HG03139 (cell line): ENCODE measurements at regions not wholly inside any gene's neighbourhood (a gene's known extent, or its start where the extent isn't known, plus 50 kb on each side); places are given as distances from the start of the nearest gene placed in this dataset.
"Not testable (repeated sequence)": the region's sequence is repeated elsewhere in the genome, so short reads cannot be mapped to it uniquely, and the experiment has no call there.

Source experiments
- ATAC-seq: cut with Tn5 transposase; IDR thresholded peaks from one replicate; pipeline ENCODE4 v1.9.1; 2021; ENCODE audit not compliant: unreplicated experiment

- ATAC-seq = no peak
These were observed 285.6 kb downstream of the HGF start for GRCh38 chr7:81484261-81484660.

GRCh38 chr7:81482600-81483186 lies 287.2 kb downstream of the HGF start:
- no peak for ATAC-seq

DNA sequence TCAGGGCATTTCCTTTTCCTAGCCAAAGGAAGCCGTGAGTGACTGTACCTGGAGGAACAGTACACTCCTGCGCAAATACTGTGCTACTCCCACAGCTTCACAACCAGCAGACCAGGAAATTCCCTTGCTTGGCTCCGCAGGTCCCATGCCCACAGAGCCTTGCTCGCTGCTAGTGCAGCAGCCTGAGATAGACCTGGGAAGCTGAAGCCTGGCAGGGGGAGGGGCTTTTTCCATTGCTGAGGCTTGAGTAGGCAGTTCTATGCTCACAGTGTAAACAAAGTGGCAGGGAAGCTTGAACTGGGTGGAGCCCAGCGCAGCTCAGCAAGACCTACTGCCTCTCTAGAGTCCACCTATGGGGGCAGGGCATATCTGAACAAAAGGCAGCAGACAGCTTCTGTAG lies 291.2 kb downstream of the HGF start:
- ATAC-seq = no peak

DNA sequence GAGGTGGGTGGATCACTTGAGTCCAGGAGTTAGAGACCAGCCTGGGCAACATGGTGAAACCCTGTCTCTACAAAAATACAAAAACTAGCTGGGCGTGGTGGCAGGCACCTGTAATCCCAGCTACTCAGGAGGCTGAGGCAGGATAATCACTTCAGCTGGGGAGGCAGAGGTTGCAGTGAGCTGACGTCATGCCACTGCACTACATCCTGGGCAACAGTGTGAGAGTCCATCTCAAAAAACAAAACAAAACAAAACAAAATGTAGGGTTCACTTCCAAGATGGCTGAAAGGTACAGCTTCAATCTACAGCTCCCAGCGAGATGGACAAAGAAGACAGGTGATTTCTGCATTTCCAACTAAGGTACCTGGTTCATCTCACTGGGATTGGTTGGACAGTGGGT lies 291.6 kb downstream of the HGF start:
- not testable (repeated sequence) for ATAC-seq

DNA sequence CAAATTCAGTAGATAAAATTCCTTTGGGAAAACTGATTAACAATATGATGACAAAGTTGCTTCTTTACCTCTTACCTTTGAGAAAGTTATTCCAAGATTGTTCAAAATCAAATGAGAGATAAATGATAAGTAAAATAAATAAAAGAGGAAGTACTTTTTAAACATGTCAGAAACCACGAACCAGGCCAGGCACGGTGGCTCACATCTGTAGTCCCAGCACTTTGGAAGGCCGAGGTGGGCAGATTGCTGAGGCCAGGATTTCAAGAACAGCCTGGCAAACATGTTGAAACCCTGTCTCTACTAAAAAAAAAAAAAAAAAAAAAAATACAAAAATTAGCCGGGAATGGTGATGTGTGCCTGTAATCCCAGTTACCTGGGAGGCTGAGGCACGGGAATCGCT lies 296.6 kb downstream of the HGF start:
- ATAC-seq = no peak

GRCh38 chr7:81470724-81471379 lies 299.0 kb downstream of the HGF start:
- no peak for ATAC-seq

GRCh38 chr7:81469869-81470723 lies 299.8 kb downstream of the HGF start:
- no peak for ATAC-seq

DNA sequence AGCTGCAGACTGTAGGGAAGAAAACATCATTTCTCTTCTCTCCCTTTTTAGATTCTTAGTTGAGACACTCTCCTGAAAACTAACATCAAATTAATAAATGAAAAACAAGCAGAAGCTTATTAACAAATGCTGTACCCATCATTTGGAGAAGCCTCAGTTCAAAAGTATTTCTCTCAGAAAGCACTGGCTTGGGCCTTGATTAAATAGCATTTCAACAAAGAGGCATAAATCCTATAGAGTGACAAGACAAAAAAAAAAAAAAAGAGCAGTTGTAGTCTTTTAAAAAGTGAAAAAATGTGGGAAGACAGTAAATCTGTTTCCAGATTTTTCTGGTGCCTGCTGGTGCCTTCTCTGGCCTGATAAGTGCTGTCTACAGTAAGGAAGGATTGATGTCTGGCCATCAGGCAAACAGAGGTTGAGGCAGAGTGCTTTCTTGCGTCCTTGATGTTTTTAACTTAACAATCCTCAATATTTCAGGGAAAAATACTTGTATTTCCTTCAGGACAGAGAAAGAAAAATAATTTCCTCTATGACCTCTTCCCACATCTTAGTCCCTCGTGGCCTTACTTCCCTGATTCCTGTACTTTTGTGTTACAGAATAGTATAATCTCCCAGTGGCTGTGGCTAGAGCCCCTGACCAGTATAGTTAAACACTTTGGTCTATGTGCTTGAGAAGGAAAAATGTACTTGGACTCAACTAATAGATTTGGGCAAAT lies 300.5 kb downstream of the HGF start:
- ATAC-seq = no peak

- no peak for ATAC-seq
These were observed 301.3 kb downstream of the HGF start for GRCh38 chr7:81468526-81468925.

DNA sequence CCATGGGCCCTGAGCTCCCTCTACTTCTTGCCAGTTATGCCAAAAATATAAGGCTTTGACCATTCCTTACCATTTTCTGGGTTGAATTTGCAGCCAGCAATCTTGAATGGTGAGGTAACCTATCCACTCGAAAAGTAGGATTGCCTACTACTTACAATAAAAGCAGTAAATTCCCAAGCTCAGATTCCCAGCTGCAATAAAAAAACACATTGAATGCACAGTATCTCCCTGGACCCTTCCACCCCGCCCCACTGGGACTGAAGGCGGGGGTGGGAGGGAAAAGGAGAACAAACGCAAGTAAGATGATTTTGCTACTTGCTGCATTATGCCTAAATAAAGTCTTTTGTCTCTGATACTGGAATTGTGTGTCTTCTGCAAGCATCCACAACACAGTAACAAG lies 301.9 kb downstream of the HGF start:
- no peak for ATAC-seq

DNA sequence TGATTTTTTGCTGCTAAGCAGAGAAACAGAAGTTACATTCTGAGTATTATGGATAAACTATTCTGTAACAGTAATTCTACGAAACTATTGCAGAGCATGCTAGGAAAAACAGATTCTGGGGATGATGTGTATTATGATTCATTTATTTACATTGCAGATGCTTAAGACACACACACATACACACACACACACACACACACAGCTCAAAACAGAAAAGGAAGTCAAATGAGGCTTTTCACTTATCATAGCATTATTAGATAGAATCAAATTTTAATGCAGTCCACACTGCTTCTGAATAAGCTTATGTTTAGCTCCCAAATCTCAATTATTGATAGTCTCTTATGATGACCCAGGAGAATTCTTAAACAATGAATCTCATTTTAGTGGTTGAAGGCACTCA lies 307.2 kb downstream of the HGF start:
- no peak for ATAC-seq

DNA sequence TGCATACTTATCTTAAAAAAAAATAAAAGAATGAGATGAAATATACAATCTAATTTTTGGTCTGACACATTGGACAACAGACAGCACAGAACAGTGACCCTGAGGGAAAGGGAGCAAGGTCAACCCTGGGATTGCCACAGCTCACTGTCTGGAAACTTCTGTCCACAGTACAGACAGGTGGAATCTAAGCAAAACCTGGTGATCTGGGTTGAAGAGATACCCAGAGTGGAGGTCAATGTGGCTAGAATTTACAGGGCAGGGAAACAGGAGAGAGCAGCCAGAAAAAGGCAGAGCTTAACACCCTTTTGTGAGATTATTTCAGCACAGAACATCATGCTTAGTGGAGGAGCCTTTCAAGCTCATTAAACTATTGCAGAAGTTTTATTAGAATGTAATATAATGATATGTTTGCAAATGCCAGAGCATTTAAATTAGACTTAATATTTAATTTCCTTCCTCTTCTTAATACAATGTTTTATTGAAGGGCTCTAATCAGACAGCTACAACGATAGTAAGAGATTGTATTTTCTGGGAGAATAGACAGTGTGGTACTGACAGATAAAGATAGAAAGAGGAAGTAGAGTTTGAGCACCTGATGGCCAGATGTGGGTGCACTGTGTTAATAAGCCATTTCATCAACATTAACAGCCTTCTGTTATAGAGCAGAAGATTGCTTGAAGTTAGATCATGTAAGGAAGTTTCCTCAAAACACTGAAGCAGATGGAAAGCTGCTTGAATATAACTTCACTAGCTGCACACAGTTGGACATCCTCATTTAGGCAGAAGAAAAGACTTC lies 309.4 kb downstream of the HGF start:
- no peak for ATAC-seq

DNA sequence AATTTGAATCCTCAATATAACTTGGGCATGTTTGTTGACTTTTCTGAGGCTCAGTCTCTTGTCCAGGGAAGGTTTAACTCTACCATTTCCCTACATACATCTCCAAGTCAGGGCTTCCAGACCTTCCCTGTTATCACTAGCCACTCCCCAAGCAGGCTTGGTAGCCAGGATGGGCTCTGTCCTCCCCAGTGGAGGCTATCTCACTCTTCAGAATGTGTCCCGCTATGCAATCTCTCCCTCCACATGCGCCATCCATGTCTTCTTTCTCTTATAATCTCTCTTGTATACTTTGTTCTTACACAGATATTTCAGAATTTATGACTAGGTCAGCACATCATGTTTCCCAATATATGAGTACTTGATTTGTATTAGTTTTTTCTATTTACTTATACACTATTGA lies 310.4 kb downstream of the HGF start:
- no peak for ATAC-seq

DNA sequence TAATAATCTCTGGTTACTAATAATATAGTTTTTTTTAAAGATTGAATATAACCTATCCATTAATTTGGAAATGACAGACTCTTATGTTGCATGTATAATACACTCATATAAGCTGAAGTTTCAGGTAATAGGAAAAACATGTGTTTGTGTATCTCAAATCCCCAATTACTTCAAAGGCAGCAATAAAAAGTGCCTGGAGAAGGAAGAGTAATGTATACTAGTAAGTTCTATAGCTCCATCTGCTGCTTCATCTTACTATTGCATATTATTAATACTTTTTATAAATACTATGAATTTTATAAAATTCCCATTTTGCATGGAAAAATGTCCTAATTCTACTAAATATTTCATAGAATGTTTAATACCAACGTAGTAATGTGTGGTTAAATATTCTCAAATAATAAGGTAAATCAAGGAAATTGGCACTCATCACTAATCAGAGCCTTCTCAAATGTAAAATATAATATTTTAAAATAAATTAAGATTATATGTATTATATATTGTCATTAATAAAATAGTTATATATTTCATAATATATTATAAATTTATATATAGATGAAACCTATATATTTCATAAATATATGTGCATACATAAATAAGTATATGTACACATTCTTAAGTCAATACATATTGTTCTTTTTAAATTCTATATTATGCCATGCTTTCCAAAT lies 311.9 kb downstream of the HGF start:
- ATAC-seq = no peak

DNA sequence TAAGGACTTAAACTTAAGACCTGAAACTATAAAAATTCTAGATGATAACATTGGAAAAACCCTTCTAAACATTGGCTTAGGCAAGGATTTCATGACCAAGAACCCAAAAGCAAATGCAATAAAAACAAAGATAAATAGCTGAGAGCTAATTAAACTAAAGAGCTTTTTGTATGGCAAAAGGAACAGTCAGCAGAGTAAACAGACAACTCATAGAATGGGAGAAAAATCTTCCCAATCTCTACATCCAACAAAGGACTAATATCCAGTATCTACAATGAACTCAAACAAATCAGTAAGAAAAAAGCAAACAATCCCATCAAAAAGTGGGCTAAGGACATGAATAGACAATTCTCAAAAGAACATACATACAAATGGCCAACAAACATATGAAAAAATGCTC lies 316.1 kb downstream of the HGF start:
- ATAC-seq = not testable (repeated sequence)

GRCh38 chr7:81449105-81449504 lies 320.7 kb downstream of the HGF start:
- no peak for ATAC-seq

DNA sequence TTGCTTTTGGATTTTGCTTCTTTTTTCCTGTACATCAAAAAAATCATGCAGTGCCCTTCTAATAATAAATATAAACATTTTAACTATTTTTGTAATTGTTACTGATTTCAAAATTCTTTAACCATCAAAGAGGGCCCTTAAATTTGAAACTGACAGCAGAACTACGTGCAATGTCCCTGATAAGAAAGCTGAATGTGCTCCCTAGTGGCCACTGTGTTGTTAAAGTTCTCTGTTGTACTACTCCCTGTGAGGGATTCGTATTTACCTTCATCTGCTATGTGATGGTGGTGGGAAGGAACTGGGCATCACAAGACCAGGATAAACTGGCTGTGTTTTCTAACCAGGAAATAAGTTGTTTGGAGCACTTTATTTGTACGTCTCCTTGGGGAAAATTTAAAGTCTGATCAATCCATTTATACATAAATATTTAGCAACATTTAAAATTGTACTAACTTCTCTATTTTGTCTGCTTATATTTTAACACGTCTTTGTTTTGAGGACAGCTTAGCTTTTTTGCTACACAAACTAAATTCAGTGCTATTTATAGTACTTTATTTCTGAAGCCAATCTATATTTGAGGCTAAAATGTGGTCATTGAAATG lies 322.4 kb downstream of the HGF start:
- ATAC-seq = no peak

- no peak for ATAC-seq
These were observed 323.6 kb downstream of the HGF start for GRCh38 chr7:81446212-81446611.

DNA sequence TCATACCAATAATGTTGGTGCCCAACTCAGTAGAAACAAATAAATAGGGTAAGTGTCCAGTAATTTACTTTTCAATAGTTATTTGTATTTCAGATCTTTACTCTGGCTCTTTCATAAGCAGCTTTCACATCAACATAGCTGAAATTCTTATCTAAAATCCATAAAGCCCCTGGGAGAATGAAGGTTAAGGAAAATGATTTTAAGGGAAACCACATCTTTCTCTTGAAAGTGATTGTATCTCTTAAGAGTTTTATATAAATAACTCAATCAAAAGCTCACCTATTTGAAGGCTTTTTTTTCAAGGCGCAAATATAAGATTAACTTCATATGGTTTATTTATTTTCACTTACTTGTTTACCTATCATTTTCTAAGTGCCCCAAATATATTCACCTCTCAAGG lies 324.4 kb downstream of the HGF start:
- no peak for ATAC-seq

GRCh38 chr7:81441750-81442149 lies 328.1 kb downstream of the HGF start:
- ATAC-seq = no peak
